ENCODE measurements at regions not wholly inside any gene's neighbourhood (a gene's known extent, or its start where the extent isn't known, plus 50 kb on each side); places are given as distances from the start of the nearest gene placed in this dataset.
"Not testable (repeated sequence)": the region's sequence is repeated elsewhere in the genome, so short reads cannot be mapped to it uniquely, and the experiment has no call there.

DNA sequence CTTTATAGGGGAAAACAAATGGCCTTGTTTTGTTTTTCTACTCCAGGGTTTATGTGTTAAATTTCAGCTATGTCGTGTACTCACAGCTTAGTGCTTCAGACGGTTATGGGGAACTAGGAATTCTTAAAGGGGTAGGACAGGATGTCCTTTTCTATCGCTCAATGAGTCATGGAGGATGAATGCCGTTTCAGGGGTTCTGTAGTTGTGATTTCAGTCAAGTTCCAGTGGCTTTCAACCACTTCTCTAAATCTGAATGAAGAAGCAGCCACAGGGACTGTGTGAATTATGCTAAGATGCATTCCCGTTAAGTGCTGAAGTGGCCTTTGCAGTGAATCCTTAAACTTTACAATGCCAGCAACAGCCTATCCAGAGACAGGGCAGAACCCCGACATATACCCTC lies 1231.7 kb upstream of the ZEB2 start:
- no peak for DNase-seq

DNA sequence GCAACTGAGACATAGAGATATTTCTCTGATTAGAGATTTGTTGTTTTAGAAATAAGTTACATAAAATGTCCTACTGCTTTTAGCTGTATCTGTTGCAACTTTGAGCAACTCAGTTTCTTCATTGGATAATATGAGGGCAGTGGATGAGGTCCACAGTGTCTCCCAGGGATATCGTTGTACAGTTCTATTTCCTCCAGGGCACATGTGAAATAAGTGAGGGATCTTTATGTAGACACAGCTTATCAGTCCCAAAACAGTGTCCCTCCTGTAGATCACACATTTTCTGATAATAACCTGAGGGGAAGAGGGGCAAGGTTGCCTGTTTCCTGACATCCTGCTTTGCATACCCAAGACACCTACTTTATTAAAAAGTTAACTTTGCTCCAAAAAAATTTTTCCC lies 1231.2 kb upstream of the ZEB2 start:
- DNase-seq: no peak

DNA sequence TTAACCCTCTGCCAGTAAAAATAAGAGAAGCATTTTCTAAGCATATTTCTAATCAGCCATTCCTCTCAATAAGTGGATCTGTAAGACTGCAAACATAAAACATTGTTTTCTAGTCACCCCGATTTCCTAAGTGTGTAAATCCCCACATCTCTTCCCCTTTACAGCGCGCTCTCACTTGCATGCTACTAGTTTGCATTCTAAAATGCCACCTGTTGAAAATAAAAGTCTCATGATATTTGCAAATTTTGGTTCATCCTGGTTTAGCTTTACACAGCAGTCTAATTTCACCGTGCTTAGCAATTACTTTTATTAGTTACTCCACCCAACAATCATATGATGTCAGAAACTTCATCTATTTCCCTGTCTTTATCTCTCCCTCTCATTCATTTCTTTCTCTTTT lies 1230.7 kb upstream of the ZEB2 start:
- no peak for DNase-seq

DNA sequence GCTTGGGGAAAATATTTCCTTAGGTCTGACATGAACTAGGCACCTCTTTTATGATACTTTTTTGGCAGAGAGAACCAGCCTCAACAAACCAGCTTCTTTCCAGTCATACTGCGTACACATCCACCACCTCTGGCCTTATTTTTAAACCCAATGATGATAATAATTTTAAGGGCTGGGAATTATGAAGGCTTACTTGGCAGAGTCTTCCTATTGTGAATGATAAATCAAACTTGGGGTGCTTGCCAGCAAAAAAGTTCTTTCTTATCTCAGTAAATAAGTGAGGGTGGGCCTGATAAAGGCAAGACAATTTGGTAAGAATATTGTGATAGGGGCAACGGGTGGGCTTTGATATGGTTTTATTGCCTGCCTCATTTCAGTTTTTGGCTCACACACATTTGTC lies 1230.2 kb upstream of the ZEB2 start:
- no peak for DNase-seq

DNA sequence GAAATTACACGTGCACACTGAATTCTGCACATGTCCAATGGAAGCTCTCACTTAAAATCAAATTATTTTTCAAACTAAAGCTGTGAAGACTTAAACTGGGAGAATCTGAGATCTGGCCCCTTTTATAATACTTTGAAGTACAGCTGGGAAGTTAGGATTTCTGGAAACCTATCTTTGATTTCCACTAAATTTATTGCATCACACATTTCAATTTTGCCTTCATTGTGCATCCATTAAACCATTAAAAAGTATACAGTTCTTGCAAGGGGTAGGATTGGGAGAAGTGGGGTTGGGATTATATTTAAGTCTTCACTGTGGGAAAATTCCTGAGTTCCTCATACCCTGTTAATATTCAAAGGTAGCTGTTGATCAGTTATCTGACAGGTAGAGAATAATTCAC lies 1229.6 kb upstream of the ZEB2 start:
- no peak for DNase-seq

DNA sequence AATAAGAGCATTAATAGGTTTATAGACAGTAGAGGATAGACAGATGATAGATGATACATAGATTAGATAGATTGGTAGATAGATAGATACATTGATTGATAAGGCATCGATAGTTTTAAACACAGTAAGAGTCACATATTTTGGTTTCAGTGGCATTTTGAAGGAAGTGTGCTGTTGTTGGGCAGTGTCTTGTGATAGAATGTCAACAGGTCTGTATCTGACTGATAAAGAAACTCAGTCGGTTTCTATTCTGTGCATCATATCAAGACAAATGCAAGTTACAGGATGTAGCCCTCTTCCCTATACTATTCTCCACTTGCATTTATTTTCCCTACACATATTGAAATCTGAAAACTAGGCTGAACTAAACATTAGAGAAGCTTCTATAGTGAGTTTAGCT lies 1229.0 kb upstream of the ZEB2 start:
- DNase-seq: no peak

DNA sequence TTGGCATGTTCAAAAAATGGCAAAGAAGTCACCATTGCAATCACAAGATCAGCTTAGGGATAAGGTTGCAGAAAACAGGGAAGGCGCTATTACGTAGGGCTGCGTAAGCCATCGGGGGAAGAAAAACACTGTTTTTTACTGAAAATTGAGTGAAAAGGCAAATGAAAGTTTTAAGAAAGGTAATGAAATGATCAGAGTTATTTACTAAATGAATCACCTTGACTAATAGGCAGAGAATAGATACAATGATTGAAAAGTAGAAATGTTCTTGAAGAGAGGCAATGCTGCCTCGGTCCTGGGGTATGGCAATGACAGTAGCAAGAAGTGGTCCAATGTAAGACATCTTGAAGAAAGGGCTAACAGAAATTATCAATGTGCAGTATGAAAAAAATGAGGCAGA lies 1227.8 kb upstream of the ZEB2 start:
- no peak for DNase-seq

DNA sequence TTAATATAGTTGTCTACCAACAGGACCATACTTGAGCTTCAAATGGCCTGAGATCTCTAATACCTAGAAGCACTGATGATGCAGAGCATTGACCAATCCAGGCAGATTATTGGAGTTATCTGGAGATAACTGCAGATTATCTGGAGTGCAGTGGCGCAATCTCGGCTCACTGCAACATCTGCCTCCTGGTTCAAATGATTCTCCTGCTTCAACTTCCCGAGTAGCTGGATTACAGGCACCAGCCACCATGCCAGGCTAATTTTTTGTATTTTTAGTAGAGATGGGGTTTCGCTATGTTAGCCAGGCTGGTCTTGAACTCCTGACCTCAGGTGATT lies 1225.4 kb upstream of the ZEB2 start:
- DNase-seq: not testable (repeated sequence)

DNA sequence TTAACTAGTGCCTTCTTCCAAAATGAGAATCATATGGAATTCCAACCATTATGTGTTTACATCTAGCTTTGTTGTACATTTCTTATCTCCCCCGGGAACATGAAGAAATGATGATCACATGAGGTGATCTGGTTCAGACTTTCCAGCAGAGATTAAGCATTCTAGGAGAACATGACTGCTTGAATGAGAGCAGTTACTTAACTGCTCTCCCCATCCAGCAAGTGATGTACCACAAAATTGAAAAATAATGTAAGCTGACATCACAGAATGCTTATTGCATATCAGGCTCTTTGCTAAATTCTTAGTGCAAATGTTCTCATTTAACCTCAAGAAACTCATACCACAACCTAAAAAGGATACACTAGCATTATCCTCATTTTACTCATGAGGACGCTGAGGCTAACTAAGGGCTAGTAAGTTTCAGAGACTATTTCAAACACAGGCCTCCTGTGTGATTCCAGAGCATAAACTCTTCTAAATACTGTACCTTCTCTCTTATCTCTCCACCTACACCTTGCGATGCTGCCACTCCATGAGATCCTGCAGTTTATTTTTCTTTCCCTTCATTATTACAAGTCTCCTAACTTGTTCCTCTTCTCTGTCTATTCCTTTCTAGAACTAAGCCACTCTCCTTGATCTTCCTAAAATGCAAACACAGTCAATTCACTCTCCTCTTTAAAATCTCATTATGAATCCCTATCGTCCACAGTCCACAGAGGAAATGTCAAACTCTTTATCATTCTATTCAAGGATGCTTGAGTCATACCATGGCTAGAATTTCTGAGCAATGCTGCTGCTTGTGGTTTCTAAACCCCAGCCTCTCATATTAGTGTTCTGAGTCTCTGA lies 1224.8 kb upstream of the ZEB2 start:
- no peak for DNase-seq

DNA sequence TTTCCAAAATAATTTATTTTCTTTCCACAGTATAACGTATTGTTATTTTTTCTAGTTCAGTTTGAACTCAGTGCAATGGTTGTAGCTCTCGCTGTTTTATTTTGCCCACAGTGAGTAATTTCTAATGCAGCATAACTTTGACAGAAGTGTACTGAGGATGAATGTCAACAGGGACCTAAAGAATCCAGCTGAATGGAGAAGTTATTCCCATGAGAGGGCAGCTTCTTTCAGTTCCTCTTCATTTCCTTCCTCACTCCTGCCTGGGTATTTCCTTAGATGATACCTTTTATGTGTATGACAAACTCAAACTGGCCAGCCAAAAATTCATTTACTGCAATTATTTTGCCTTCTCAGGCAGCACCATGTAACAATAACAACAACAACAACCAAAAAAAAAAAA lies 1223.1 kb upstream of the ZEB2 start:
- no peak for DNase-seq

DNA sequence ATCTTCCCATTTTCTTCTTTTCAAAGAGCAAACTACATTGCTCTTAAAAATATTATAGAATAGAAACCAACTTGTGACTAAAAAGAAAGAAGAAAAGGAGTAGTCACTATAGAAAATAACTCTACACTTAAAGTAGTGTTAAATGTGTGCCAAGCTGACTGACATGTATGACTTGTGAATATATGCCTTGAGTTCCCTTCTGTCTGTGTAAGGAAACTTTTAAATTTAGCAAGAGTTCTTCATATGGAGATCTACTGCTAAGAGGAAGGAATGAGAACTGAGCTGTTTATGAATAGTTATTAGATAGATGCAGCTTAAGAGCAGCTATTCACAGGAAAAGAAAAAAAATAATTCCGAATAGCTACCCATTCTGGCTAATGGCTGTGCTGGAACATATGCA lies 1221.7 kb upstream of the ZEB2 start:
- DNase-seq: no peak

DNA sequence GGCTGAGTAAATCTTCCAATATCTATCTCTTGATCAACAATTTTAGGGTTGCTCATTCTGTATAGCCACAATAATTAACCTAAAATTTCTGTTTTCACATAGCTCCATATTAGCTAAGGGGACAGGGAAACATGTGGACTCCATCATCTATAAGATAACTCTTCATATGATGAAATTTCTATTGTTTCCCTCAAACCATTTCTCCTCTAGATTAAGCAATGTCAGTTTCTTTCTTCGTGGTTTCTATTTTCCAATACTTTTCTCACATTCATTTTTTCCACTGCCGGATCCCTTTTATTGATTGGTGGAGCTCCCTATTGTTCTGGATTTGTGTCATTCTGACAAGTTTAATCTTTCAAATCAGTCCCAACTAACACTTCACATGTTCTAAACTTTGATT lies 1221.3 kb upstream of the ZEB2 start:
- no peak for DNase-seq

DNA sequence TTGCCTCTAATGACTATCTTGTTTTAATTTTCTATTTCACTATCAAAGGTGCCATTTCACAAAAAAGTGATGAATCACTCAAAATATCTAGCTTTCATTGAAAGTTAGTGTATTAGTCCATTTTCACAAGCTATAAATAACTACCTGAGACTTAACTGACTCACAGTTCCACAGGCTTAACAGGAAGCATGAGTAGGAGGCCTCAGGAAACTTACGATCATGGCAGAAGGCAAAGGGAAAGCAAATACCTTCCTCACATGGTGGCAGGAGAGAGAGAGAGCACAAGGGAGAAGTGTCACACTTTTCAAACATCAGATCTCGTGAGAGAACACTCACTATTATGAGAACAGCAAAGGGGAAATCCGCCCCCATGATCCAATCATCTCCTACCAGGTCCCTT lies 1220.4 kb upstream of the ZEB2 start:
- DNase-seq: no peak

DNA sequence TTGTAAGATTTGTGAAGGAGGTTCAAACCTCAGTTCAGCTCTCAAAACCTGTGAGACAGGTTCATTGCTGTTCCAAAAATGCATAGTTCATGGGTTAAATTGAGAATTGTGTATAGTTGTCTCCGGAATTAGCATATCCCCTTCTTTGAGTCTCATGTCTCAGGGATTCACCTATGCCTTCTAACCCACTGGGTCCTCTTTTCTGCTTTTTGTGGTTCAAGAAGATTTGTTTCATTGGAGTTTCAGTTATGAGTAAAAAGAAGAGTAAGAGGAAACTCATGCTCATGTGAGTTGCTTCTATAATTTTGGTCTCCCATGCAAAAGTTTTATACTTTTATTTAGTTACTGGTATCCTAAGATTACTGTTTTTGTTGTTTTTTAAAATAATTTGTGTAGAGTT lies 1219.8 kb upstream of the ZEB2 start:
- DNase-seq: no peak

DNA sequence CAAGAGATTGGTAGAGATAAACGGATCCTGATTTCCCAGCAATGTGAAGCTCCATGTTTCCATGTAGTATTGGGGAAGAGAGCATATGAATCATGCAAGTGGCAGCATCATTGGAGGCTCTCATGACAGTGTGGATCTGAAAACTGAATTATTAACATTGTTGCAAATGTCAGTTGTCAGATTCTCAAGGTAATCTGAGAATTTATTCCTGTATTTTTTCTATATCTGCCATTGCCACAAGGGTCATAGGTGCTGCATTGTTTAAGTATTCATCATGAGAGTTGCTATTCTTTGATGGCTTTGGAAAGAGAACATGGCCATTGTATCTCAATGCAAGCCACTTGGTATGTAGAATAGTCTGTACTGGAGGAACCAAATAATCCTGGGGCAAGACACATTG lies 1217.0 kb upstream of the ZEB2 start:
- DNase-seq: no peak

DNA sequence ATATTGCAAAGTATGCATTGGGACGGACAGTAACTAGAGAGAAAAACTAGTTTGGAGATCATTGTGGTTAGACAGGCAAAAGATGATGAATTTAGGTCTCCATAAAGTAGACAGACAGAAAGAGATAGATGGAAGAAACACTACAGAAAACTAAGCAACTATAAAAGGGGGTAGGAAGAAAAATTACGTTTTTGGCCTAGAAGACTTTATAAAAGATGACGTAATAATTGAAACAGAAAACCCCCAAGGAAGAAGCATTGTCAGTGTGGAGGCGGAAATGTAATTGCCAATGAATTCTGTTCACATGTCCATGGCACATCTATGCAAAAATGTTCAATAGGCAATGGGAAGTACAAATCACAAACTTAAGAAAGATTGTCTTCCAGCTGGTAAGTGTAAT lies 1211.5 kb upstream of the ZEB2 start:
- no peak for DNase-seq

DNA sequence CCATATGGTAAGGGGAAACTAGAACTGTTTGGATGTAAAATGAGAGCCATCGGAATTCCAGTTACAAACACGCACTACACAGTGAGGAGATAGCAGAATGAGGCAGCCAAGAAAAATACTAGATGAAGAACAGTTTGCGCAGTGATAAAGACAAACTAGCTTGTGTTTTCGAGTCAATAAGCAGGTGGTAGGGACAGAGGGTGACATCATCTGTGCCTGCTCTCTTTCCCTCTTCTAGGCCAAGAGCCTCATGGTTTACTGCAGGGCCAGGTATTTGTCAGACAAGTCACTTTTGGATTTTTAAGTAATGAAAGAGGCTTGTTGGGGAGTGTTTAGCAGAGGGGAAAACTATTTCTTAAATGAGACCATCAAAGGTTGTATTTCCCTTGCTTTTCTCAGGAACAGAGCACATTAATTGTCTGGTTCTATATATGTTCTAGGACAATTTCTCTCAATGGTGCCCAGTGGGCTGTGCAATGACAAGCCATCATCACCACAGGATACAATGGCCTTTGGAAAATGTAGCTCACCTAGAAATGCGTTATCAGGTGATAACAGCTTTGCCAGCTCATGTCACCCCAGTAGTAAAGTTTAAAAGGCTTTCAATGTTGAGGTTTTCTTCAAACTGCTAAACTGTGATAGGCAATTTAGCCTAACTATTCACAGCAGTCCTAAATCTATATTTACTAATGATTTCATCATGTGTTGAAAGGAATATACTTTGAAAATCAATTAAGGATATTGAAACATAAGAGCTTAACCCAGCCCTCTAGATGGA lies 1210.3 kb upstream of the ZEB2 start:
- DNase-seq: no peak

DNA sequence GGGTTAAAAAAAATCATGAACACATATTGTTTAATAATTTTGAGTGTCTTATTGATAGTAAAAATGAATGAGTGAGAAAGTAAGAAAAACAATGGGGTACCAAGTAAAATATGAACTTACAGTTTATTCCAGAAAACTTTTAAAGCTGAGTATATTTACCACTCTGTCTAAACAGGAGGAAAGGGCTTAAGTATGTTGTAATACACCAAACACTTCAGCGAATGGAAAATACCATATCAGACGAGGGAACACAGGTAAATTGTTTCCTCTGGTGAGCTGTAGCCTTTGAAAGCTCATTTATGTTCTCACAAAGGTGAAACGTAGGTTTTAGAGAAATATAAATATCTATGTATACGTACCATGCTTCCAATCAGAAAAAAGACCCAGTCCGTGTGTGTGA lies 1209.6 kb upstream of the ZEB2 start:
- no peak for DNase-seq

DNA sequence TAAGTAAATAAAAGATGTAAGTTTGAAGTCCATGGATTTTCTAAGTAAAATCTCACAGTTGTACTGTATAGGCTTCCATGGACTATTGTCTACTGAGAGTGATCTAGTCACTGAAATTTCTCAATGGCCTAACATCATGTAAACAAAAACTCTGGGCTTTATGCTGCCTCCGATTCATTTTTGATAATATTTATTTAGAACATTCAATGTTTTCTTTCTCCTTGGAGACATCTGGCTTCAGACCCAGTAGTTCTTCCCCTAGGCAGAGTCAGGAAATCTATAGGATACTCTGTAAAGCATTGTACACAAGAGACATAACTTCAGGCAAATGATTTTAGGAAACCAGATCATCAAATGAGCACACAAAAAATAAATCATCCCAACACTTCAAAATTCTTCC lies 1208.6 kb upstream of the ZEB2 start:
- no peak for DNase-seq

DNA sequence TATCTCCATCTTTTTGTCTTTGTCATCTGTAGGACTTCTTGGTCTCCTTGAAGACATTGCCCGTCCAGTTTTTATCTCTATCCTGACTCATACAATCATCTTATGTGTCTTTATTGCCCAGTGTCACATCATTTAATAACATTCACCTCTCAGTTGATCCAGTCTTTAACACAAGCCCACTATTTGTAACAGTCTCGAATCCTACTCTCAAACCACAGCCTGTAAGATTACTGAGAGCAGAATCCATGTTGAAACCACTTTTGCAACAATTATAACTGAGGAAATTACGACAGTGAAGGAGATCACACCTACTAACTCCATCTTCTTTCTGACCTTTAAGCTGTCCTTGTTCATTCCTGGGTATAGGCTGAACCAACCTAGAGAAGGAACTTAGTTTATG lies 1206.0 kb upstream of the ZEB2 start:
- DNase-seq: no peak

DNA sequence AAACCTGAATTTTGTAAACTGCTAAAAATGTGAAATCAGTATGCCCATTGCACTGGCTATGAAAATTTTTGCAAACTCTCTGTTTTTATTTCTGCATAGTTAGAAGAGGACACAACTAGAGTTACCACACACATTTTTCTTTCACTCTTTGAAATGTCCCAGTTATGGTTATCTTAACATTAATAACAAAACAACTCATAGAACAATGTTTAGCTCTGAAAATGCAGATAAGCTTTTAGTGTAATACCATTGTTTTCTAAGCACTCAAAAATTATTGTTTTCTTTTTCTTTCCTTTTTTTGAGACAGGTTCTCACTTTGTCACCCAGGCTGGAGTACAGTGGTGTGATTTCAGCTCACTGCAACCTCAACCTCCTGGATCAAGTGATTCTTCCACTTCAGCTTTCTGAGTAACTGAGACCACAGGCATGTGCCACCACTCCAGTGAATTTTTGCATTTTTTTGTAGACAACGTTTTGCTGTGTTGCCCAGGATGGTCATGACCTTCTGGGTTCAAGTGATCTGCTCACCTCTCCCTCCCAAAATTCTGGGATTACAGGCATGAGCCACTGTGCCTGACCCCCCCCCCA lies 1204.5 kb upstream of the ZEB2 start:
- DNase-seq: no peak

DNA sequence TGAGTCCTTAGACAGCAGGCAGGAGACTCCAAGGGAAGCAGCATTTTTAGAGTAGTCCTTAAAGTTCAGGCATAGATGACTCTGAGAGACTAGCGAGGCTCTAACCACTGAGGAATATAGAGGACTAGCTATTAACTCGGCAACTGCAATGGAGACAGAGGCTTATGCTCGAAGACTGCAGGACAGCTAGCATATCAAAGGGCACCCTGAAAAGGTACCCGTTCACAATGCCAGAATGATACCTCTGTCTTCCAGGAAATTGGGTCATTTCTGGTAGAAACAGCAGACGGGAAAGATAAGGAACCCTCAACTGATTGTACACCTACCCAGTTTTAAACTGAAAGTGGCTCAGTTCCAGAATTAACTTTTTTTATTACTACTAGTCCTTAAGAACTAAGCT lies 1204.0 kb upstream of the ZEB2 start:
- no peak for DNase-seq

DNA sequence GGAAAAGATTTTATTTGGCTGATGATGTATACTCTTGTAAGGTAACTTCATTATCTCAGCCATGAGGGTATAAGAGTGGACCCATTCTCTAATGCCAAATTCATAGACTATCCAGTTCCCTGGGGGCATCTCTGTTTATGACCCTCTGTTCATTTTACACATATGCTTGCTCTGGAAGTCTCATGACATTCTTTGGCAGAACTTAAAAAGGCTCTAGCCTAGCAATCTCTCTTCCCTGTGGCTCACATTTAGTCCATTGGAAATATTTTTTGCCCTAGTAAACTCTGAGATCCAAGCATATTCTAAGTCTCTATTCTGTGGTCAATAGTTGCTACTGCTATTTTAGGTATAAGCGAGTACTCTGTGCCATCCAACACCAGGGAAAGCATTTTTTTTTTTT lies 1201.8 kb upstream of the ZEB2 start:
- no peak for DNase-seq

DNA sequence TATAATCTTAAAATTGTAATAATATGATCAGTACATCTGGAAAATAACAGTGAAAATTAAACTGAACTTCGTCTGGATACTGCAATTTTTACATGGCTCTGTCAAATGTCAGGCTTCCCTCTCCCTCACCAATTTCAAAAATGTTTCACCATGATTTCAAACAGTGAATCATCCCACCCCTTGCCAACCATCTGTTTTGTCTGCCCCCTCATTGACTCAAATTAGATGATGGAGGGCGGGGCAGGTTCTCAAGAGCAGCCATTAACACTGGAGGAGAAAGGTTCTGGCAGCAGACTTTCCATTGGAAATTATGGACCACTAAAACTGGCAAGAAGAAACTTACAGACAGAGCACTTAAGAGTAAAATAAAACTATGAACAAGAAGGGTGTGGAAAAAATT lies 1195.7 kb upstream of the ZEB2 start:
- no peak for DNase-seq
